Adrenal gland (tissue), 5 donors: ENCODE measurements at regions not wholly inside any gene's neighbourhood (a gene's known extent, or its start where the extent isn't known, plus 50 kb on each side); places are given as distances from the start of the nearest gene placed in this dataset.

Source experiments
- CTCF ChIP-seq, 6 experiments: fragments of 450-650 bp in 4 of 6; fragments of 200-600 bp in 2 of 6; sonication (generic) in 1 of 6; IDR thresholded peaks; 1 replicate in 5 of 6; 2 replicates in 1 of 6; pipeline versions ENCODE4 v1.5.1 to v1.8.0; 2016 to 2021; ENCODE audit warnings: antibody characterized with exemption in 6 of 6, mild to moderate bottlenecking in 2 of 6, moderate library complexity in 1 of 6
- POLR2A ChIP-seq, 2 donors: fragments of 450-650 bp; IDR thresholded peaks; one replicate each; pipeline ENCODE4 v1.6.1; 2017; ENCODE audit warnings: antibody characterized with exemption in 2 of 2, mild to moderate bottlenecking in 2 of 2, moderate library complexity in 1 of 2
- donor health status: DM: no; HTN: no; CAD: no.

GRCh38 chr7:66521675-66522074 is 107.0 kb upstream of the KCTD7 start:
- TF ChIP-seq CTCF (IDR thresholded peaks at IDR 0.05) (no peak), POLR2A (IDR thresholded peaks at IDR 0.05) (no peak)
